Adipocyte (in vitro differentiated cells): ENCODE measurements at regions not wholly inside any gene's neighbourhood (a gene's known extent, or its start where the extent isn't known, plus 50 kb on each side); places are given as distances from the start of the nearest gene placed in this dataset.

Source experiments
- DNase-seq: peaks from one replicate; pipeline ENCODE4 v3.0.0-alpha.2; 2015; ENCODE audit warnings: low read depth
- H3K27me3 ChIP-seq: replicated peaks from 2 replicates; pipeline ENCODE4 v1.7.0; 2013; ENCODE audit warnings: mild to moderate bottlenecking, low read length, moderate library complexity; ENCODE audit not compliant: control insufficient read depth, insufficient read depth
- H3K36me3 ChIP-seq: 2 replicates; pipeline ENCODE4 v1.7.0; 2013; ENCODE audit warnings: low read length, mild to moderate bottlenecking, moderate library complexity; ENCODE audit not compliant: control insufficient read depth, insufficient read depth, severe bottlenecking
- H3K4me1 ChIP-seq: 2 replicates; pipeline ENCODE4 v1.7.0; 2013; ENCODE audit warnings: mild to moderate bottlenecking, low read length, moderate library complexity; ENCODE audit not compliant: control insufficient read depth, insufficient read depth
- H3K4me3 ChIP-seq: 2 replicates; pipeline ENCODE4 v1.7.0; 2013; ENCODE audit warnings: mild to moderate bottlenecking, low read length, moderate library complexity
- H3K9ac ChIP-seq: 2 replicates; pipeline ENCODE4 v1.7.0; 2013; ENCODE audit warnings: mild to moderate bottlenecking, low read length, moderate library complexity
- H3K9me3 ChIP-seq: 2 replicates; pipeline ENCODE4 v1.7.0; 2013; ENCODE audit warnings: mild to moderate bottlenecking, low read length, moderate library complexity; ENCODE audit not compliant: control insufficient read depth

GRCh38 chr11:104620991-104621390, 277.3 kb downstream of the CASP12 start:
- no peak for DNase-seq
- Histone ChIP-seq H3K9ac (no peak overlapping the region), H3K36me3 (no peaks in the 10 kb centered on the region), H3K4me1 (peaks cover 16% of the 10 kb centered on the region), H3K4me3 (no peak overlapping the region), H3K9me3 (no peaks in the 10 kb centered on the region), H3K27me3 (no peaks in the 10 kb centered on the region)

GRCh38 chr11:104619751-104620150, 278.5 kb downstream of the CASP12 start:
- H3K36me3 ChIP-seq: no peaks in the 10 kb centered on the region
- peaks cover 10% of the 10 kb centered on the region for H3K4me1 ChIP-seq
- DNase-seq: no peak
- no peak overlapping the region for H3K9ac ChIP-seq
- H3K4me3 ChIP-seq: no peak overlapping the region
- H3K27me3 ChIP-seq: no peaks in the 10 kb centered on the region
- H3K9me3 ChIP-seq: no peaks in the 10 kb centered on the region

- no peak for DNase-seq
- H3K27me3 ChIP-seq: no peaks in the 10 kb centered on the region
- H3K36me3 ChIP-seq: no peaks in the 10 kb centered on the region
- H3K9ac ChIP-seq: no peak overlapping the region
- H3K9me3 ChIP-seq: no peaks in the 10 kb centered on the region
- no peak overlapping the region for H3K4me3 ChIP-seq
- peaks cover 9% of the 10 kb centered on the region for H3K4me1 ChIP-seq
Observed at GRCh38 chr11:104618954-104619353, 279.3 kb downstream of the CASP12 start.

- Histone ChIP-seq H3K4me1 (peaks cover 1% of the 10 kb centered on the region), H3K27me3 (no peaks in the 10 kb centered on the region), H3K36me3 (no peaks in the 10 kb centered on the region), H3K4me3 (no peak overlapping the region), H3K9ac (no peak overlapping the region), H3K9me3 (no peaks in the 10 kb centered on the region)
- no peak for DNase-seq
Observed at GRCh38 chr11:104614961-104615360, 283.3 kb downstream of the CASP12 start.

GRCh38 chr11:104614117-104614680, 284.1 kb downstream of the CASP12 start:
- no peak for DNase-seq
- no peaks in the 10 kb centered on the region for H3K9me3 ChIP-seq
- H3K4me1 ChIP-seq: peaks cover 9% of the 10 kb centered on the region
- H3K27me3 ChIP-seq: no peaks in the 10 kb centered on the region
- H3K4me3 ChIP-seq: no peak overlapping the region
- H3K9ac ChIP-seq: no peak overlapping the region
- H3K36me3 ChIP-seq: no peaks in the 10 kb centered on the region

- Histone ChIP-seq H3K36me3 (no peaks in the 10 kb centered on the region), H3K27me3 (no peaks in the 10 kb centered on the region), H3K9ac (no peak overlapping the region), H3K4me1 (peaks cover 9% of the 10 kb centered on the region), H3K9me3 (no peaks in the 10 kb centered on the region), H3K4me3 (no peak overlapping the region)
- DNase-seq: no peak
Observed at GRCh38 chr11:104610635-104611034, 287.6 kb downstream of the CASP12 start.

- Histone ChIP-seq H3K27me3 (no peaks in the 10 kb centered on the region), H3K36me3 (no peaks in the 10 kb centered on the region), H3K4me1 (peaks cover 9% of the 10 kb centered on the region), H3K4me3 (no peak overlapping the region), H3K9me3 (no peaks in the 10 kb centered on the region), H3K9ac (peak overlapping the region; percentile 20)
- DNase-seq: peak; percentile 80
Observed at GRCh38 chr11:104609311-104610085, 288.8 kb downstream of the CASP12 start.

GRCh38 chr11:104602643-104603042, 295.6 kb downstream of the CASP12 start:
- Histone ChIP-seq H3K9me3 (peaks cover 28% of the 10 kb centered on the region), H3K9ac (no peak overlapping the region), H3K4me3 (no peak overlapping the region), H3K27me3 (no peaks in the 10 kb centered on the region), H3K4me1 (no peaks in the 10 kb centered on the region), H3K36me3 (no peaks in the 10 kb centered on the region)
- DNase-seq: no peak

GRCh38 chr11:104594228-104594958, 303.9 kb downstream of the CASP12 start:
- Histone ChIP-seq H3K9me3 (no peaks in the 10 kb centered on the region), H3K27me3 (no peaks in the 10 kb centered on the region), H3K4me1 (no peaks in the 10 kb centered on the region), H3K4me3 (no peak overlapping the region), H3K36me3 (no peaks in the 10 kb centered on the region), H3K9ac (no peak overlapping the region)
- DNase-seq: no peak

GRCh38 chr11:104588970-104589369, 309.3 kb downstream of the CASP12 start:
- no peaks in the 10 kb centered on the region for H3K9me3 ChIP-seq
- no peaks in the 10 kb centered on the region for H3K4me1 ChIP-seq
- DNase-seq: no peak
- H3K4me3 ChIP-seq: no peak overlapping the region
- H3K9ac ChIP-seq: no peak overlapping the region
- no peaks in the 10 kb centered on the region for H3K36me3 ChIP-seq
- H3K27me3 ChIP-seq: no peaks in the 10 kb centered on the region

GRCh38 chr11:104588446-104588845, 309.8 kb downstream of the CASP12 start:
- H3K9ac ChIP-seq: no peak overlapping the region
- no peak for DNase-seq
- H3K4me1 ChIP-seq: no peaks in the 10 kb centered on the region
- no peaks in the 10 kb centered on the region for H3K27me3 ChIP-seq
- no peak overlapping the region for H3K4me3 ChIP-seq
- no peaks in the 10 kb centered on the region for H3K36me3 ChIP-seq
- H3K9me3 ChIP-seq: no peaks in the 10 kb centered on the region
